Stimulated activated CD4-positive, alpha-beta T cell treated with anti-CD3 and anti-CD28 coated beads, Interleukin-2, amount 100 ng/mL, for 48 hours (primary cell): ENCODE measurements at regions not wholly inside any gene's neighbourhood (a gene's known extent, or its start where the extent isn't known, plus 50 kb on each side); places are given as distances from the start of the nearest gene placed in this dataset.

Experiments used
- DNase-seq, 2 donors: peaks; one replicate each; pipeline ENCODE4 v3.0.0-alpha.2; 2020

GRCh38 chr2:58918141-58918540, 677.0 kb upstream of the FANCL start:
- no peak for DNase-seq

- no peak for DNase-seq
These were observed 676.5 kb upstream of the FANCL start for GRCh38 chr2:58917596-58917995.

DNA sequence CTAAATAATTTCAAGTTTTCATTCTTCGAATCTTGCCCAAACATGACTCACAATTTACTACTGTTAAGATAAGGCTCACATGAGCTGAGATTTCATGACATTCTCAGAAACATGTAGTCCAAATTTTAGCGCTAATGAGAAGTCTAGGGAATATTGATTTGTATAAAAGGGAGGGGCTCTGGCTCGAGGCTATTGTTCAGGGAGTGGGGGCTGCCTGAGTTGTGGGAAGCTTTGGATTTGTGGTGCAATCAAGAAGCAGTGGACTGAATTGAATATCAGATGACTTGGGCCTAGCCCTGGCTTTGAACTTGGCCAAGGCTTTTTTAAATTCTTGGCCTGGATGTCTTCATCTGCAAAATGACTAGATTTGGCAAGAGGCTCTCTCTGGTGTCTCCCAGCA, 674.9 kb upstream of the FANCL start:
- DNase-seq: no peak

DNA sequence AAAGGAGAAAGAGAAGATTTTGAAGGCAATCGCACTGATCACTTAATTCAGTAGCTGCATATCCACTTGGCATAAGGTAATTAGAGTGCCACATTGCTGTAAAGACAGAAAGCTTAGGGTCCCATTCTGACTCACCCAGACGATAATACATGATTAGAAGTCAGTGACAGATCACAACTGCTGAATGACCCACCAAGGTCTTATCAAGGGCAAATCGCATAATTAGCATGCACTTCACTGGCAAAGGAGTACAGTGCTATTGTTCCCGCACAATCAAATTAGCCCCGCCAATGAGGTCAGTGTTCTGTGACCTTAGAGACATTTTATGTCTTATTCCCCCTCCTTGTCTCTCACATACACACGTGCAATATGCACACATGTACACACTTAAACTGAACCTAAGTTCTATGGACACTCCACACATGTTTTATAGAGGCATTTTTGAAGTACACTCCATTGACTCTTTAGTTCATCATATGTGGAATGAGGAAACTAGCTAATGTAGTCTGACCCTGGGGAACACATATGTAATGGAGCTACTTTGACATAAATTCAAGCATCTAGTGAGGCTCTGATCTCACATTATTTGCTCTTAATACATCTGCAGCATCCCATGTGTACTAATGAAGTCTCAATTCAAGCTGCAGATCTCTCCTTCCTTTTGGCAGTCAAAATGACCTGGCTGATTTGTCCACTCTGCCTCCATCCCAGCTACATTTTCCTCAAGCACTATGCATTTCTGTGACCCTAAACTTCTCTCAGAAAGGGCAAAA, 673.8 kb upstream of the FANCL start:
- DNase-seq: no peak

DNA sequence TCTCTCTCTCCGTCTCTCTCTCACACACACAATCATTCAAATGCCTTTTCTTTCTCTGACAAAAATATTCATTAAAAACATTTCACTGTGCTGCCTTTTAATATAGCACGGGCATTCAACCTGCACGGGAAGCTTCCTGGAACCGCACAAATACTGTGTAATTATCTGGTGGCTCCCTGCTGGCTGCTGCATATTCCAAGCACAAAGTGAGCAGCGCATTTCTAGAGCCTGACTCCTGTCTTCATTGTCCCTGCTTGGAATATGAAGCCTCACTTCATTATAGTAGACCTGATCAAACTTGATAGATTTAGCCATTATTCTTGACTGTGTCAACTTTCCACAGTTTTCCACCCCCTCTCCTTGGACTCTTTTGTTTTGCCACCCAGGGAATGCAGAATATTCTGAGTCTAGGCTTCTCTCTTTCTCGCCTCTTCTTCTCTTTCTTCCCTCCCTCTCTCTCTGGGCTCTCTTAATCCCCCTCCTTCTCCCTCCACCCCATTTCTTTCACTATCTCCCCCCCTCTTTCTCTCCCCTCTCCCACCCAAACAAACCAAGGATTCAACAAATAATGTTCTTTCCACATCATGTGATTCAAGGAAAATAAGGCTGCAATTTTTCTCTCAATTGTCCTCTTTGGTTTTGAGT, 672.1 kb upstream of the FANCL start:
- no peak for DNase-seq

DNA sequence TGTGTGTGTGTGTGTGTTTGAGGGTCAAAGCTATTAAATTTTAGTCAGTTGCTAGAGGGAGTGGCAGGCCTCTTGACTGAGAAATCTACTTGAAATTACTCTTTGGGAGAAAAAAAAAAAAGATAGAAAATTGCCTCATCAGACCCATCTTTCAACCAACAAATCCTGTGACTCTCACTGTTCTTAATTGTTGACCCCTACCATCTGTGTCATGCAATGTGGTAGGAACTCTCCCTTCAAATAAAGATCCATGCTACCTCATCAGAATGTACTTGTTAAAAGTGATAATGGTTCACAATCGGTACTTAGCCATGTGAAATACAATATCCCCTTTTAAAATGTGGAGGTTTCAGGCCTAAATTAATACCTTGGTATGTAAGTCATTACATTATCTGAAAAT, 670.8 kb upstream of the FANCL start:
- no peak for DNase-seq

DNA sequence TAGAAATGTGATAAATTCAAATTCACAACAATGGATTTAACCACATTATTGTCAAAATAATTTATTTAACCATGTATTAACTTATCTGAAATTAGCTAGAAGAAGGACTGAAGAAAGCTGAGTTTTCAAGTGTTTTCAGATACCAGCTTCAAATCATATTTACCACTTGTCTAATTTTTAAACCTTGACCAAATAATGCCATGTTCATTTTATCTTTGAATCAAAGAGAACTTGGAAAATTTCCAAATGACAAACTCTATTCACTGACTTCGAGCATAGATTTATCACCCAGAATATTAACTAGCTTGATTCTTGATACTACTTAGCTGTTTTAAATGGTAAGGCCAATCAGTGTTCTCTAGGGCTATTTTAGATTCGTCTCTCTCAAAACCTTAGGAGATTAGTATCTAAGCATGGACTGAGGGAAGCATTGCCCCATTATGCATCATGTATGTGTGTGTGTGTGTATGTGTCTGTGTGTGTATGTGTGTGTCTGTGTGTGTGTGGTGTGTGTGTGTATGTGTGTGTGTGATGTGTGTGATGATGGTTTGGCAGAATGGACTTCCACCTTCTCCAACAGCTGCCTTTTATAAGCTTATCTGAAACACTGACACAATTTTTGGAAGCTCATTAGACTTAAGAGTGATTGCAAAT, 667.5 kb upstream of the FANCL start:
- no peak for DNase-seq

DNA sequence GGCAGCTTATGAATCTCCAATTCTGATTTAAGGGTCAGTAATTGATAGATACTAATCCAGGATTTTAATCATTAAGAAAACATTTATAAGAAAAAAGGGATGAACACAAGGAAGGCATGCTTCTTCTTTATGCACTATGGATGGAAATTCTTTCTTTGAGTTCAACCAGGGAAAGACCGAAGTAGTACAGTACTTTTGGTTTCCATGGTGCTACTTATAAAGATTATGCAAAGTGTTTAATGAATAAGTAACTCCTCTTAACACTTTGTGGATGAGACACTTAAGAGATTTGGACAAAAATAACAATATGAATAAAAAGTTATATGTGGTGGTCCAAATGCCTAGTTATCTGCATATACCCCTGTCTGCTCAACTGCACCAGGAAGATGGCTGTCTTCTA, 666.5 kb upstream of the FANCL start:
- DNase-seq: no peak

DNA sequence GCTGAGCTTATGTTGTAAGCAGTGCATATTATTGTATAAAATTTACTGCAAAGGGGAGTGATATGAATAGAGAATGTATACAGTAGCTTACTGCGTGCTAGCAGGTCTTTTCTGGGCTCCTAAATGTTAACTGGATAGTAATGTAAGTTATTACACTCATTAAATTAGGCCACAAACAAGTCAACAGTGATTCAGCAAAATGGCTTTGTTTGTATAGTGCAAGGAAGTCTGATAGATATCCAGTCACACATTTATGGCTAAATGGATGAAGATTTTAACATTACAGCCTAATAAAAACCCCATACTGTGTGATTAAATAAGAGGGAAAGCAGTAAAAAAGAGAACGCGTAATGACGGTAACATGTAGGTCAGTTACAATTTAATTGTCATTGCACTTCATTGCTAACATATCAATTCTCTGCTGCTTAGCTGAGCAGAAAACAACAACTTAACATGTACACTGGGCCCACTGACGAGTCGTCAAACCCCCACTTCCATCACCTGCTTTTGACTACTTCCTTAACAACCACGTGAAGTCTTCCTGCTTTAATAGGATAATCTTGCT, 665.0 kb upstream of the FANCL start:
- DNase-seq: no peak

DNA sequence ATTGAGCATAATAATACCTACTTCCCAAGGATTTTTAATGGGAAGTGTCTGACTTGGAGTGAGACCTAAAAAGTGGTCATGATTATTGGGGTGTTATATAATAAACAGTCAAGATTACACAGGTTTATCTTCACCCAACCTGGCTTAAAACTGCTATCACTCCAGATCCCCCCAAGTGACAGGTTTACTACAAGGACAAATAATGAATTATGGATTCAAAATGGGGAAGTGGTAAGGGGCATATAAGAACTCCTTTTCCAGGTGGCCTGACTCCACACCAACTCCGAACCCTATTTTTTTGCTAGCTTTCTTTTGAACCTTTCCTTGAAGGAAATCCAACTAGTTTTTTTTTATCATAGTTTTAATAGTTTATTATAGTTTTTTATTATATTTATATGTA, 663.0 kb upstream of the FANCL start:
- no peak for DNase-seq

GRCh38 chr2:58903427-58903826, 662.3 kb upstream of the FANCL start:
- no peak for DNase-seq

DNA sequence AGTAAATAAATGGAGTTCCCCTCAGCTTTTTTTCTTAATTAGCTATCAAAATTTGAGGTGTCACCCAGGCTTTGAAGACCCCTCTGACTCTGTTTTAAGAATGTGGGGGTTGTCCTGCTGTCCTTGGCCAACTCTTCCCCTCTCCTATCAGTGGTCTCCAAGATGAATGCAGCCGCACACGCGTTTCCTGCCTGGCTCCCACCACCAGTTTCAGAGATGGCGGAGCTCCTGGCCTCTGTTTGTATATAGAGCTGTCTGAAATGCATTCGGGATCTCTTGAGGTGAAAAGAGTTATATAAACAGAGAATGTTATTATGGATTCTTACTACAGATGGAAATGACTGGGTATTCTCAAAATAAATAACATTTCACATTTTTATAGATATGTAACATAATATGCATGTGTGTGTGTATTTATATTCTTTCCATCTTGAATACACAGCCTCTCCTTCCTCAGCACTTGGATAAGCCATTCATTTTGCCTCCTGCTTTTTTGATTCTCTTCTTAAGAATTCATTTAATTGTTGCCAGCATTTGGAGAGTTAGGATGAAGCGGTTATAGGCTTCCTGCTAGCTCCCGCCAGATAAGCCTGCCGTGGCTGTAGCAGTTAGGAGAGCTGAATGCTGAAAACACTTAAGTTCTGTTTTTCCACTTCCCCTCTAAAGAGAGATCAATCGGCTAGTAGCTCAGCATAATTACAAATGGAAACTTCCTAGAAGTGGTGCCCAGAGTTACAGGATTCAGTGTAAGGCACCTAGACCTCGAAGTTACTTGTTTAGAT, 659.3 kb upstream of the FANCL start:
- no peak for DNase-seq

DNA sequence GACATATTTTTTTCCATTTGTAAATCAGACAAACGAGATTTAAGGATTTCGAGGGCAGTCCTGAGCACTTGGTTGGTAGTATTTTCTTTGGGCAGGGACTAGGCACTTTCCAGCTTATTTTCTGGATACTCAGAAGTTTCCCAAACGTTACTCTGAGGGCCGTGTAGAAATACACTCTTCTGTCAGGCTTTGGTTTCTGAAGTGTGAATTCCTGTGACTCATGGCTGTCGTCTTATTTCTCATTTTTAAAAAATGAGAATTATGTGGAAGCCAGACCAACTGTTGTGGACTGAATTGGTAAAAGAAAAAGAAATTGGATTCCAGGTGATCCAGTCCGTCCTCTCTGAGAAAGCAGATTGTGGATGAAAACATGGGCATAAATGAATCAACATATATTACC, 658.6 kb upstream of the FANCL start:
- no peak for DNase-seq

DNA sequence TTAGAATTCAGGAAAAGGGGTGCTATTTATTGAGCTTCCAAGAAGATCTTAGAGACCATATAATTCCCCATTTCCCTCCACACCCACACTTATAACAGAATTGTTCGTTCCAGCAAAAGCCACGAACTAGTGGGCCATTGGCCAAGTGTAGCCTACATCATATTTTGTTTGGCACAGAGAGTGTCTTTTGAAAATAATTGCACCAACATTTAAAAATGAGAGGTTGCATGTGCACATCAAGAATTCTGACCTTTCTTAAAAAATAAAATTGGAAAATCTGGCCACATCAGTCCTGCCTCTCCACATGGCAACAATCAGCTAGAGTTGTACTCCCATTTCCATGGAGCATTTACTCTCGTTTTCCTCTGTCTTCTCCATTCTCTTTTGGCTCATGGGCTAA, 655.5 kb upstream of the FANCL start:
- DNase-seq: no peak

DNA sequence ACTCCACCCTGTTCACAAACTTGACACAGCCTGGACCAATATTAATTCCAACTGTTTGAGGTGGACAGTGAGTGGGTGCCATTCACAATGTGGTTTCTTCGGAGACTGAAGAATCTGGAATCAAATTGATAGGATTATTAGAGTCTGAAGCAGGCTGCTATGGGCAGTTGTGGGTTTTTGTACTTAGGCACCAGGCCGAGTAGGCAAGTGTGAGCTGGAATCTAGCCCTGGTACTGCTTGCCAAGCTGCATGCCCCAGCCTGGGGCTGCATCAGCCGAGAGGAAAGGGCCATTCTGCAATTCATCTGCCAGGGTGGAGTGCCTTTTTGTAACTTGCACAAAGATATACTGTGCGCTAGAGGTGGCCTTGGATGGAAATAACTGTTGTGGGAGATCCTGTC, 654.7 kb upstream of the FANCL start:
- DNase-seq: no peak

- DNase-seq: no peak
These were observed 652.7 kb upstream of the FANCL start for GRCh38 chr2:58893656-58894351.

DNA sequence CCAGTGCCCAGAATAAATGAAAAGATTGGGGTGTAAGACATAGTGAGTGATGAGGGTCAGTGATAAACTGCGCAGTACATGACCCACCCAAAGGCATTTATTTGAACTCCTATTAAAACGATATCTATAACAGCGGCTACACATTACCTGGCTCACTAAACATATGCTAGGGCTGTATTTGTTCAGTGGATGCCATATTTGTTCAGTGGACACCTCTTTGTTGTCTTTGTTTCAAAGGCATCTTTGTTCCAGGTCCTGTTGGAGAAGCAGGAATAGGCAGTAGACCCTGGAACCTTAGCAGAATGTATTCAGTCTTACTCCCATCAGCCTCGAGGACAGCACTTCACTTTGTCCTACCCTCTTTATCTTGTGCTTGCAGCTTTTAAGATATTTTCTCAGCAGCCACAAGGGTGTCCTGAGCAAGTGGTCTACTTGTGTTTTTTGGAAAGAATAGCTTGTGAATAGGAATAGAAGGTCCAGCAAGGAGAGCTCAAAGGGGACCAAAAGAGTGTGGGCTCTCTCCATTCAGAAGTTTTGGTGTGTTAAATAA, 650.8 kb upstream of the FANCL start:
- DNase-seq: no peak

DNA sequence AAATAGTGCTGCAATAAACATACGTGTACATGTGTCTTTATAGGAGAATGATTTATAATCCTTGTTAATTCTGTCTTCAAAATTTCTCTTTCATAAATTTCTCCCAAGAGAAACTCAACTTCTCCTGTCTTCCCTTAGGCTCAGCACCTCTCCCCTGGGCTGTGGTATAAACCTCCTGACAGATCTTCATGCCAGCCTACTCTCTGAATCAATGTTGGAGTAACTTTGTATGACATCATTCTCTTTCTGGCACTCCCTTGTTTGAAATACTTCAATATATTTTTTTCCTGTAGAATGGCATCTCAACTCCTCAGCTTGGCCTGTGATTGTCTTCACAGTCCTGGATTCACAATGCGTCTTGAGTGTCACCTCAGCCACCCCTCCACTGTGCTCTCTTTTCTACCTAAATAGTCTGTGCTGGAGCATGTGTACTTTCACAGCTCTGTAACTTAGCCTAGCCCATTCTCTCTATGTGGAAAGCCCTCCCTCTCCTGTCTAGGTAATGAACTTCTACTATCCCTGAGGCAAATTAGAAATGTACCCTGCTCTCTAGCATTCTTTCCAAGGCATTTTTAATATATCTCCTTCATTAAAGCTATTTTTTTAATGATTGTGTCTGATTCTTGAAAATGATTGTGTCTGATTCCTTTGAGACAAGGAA, 649.9 kb upstream of the FANCL start:
- DNase-seq: no peak

GRCh38 chr2:58886009-58886408, 644.9 kb upstream of the FANCL start:
- no peak for DNase-seq

- DNase-seq: no peak
These were observed 638.7 kb upstream of the FANCL start for GRCh38 chr2:58879834-58880233.

GRCh38 chr2:58878778-58879177, 637.7 kb upstream of the FANCL start:
- no peak for DNase-seq

DNA sequence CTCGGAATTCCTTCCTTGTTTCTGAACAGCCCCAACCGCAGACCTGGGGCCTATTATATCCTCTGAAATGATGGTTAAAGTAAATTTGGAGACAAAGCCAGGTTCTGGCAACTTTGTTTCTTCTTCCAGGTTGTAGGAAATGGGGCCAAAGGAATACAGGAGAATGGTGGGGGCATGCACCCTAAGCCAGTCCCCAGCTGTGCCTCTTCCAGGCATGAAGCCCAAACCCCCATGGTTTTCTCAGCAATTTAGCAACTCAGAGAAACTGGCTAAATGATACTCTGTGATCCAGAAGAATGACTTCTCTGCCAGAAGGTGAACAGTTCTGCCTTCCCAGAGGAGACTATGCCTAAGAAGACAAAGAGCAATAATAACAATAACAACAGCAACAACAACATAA, 635.0 kb upstream of the FANCL start:
- no peak for DNase-seq
